ENCODE measurements at regions not wholly inside any gene's neighbourhood (a gene's known extent, or its start where the extent isn't known, plus 50 kb on each side); places are given as distances from the start of the nearest gene placed in this dataset.

DNA sequence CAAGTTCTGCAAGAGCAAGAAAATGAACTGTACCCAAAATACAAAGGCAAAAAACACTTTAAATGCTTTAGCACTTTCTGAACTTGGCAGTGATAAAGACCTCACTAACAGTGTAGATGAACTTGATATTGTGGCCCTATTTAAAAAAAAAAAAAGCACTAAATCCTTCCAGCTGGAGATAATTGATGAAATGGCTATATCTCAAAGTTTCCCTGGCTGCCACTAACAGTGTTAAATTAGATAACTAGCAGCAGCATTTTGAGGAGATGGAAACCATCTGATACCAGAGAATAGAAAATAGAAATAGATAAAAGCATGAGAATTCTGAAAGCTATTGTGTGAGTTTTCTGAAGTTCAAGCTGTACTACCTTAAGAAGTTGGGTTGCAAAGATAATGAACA lies 317.2 kb downstream of the RWDD3 start (continued):
- no peak for TF ChIP-seq ASH2L (IDR thresholded peaks at IDR 0.05; ENCODE audit: low read length)
- no peak for TF ChIP-seq BACH1 (IDR thresholded peaks at IDR 0.05; ENCODE audit: low read length)
- TF ChIP-seq RBBP5 (IDR thresholded peaks at IDR 0.05; ENCODE audit: borderline replicate concordance, low read depth, low read length): no peak

All from H1 (cell line).